ENCODE measurements at regions not wholly inside any gene's neighbourhood (a gene's known extent, or its start where the extent isn't known, plus 50 kb on each side); places are given as distances from the start of the nearest gene placed in this dataset.

- DNase-seq (ENCODE audit: low spot score) (peak; percentile 2), FAIRE-seq (no peak), ATAC-seq (peak; percentile 81)
- Histone ChIP-seq H3K9ac (ENCODE audit: insufficient read depth, low read depth, low read length) (no peak overlapping the region), H4K20me1 (ENCODE audit: insufficient read depth, low read length) (no peaks in the 10 kb centered on the region), H3K27me3 (ENCODE audit: control insufficient read depth in 1 of 2, insufficient read depth in 2 of 2, low read length in 2 of 2) (no peaks in the 10 kb centered on the region; a peak in 1 of 5 replicates), H3K27ac (ENCODE audit: extremely low read length, insufficient read depth, low read length) (no peak overlapping the region), H2AFZ (ENCODE audit: low read length) (no peak overlapping the region), H3K36me3 (replicated peaks in 1 of 2; ENCODE audit: control insufficient read depth in 1 of 2, insufficient read depth in 2 of 2, low read length in 2 of 2) (no peaks in the 10 kb centered on the region), H3K4me2 (ENCODE audit: low read depth, low read length) (no peak overlapping the region), H3K4me1 (ENCODE audit: insufficient read depth, low read length) (no peaks in the 10 kb centered on the region), H3K79me2 (ENCODE audit: insufficient read depth, low read length) (no peaks in the 10 kb centered on the region), H3K9me3 (ENCODE audit: low read length) (no peaks in the 10 kb centered on the region), H3K4me3 (replicated peaks in 1 of 3; ENCODE audit: insufficient read depth in 1 of 3, low read depth in 2 of 3, low read length in 3 of 3) (no peak overlapping the region)
- no peak for TF ChIP-seq ZSCAN25 (CRISPR knock-in tag; IDR thresholded peaks at IDR 0.05)
- no peak for TF ChIP-seq RAD51 (IDR thresholded peaks at IDR 0.05; ENCODE audit: borderline replicate concordance)
- peak; percentile 27 for TF ChIP-seq CTCF (CRISPR knock-in tag; IDR thresholded peaks at IDR 0.05)
- peak; percentile 66 for TF ChIP-seq STAG1 (CRISPR knock-in tag; IDR thresholded peaks at IDR 0.05)
- intact Hi-C loops (cut with micrococcal nuclease; ENCODE audit: unreplicated experiment): loop anchor here (2.0 kb wide), 1 partner anchor 747 kb away; no protein-coding TSS in a partner anchor
- no TSS peak for BruUV-seq (replicated peaks)
- WGBS (ENCODE audit: low lambda C conversion rate): 0% methylated on average over 1 of the region's 1 CpG
- POLR2A ChIA-PET: no interaction called here
- in situ Hi-C loops (cut with HindIII; ENCODE audit: extremely low pct_ligation_motif_present, low pct_unique_long_range_greater_than_20kb): no loop called here
- CTCF ChIA-PET (ENCODE audit: low intra/inter-chr PET ratio, low total read pairs): no interaction called here
Observed at GRCh38 chr4:59994118-59994517, 1206.0 kb upstream of the ADGRL3 start.

- no peak overlapping the region for H3K27ac ChIP-seq (ENCODE audit: extremely low read length, insufficient read depth, low read length)
- no peaks in the 10 kb centered on the region for H3K79me2 ChIP-seq (ENCODE audit: insufficient read depth, low read length)
- DNase-seq (ENCODE audit: low spot score) (no peak), FAIRE-seq (no peak), ATAC-seq (no peak)
- no peak overlapping the region for H3K4me3 ChIP-seq (replicated peaks in 1 of 3; ENCODE audit: insufficient read depth in 1 of 3, low read depth in 2 of 3, low read length in 3 of 3)
- POLR2A ChIA-PET: no interaction called here
- CTCF ChIA-PET (ENCODE audit: low intra/inter-chr PET ratio, low total read pairs): no interaction called here
- BruUV-seq (replicated peaks): no TSS peak
- H2AFZ ChIP-seq (ENCODE audit: low read length): no peak overlapping the region
- no peak overlapping the region for H3K4me2 ChIP-seq (ENCODE audit: low read depth, low read length)
- H3K27me3 ChIP-seq (ENCODE audit: control insufficient read depth in 1 of 2, insufficient read depth in 2 of 2, low read length in 2 of 2): no peaks in the 10 kb centered on the region
- intact Hi-C loops (cut with micrococcal nuclease; ENCODE audit: unreplicated experiment) (no loop called here), in situ Hi-C loops (cut with HindIII; ENCODE audit: extremely low pct_ligation_motif_present, low pct_unique_long_range_greater_than_20kb) (no loop called here)
- TF ChIP-seq CCDC6 (CRISPR knock-in tag; IDR thresholded peaks at IDR 0.05): no peak
- no peak for TF ChIP-seq ZNF891 (CRISPR knock-in tag; IDR thresholded peaks at IDR 0.05)
- TF ChIP-seq ARID4A (CRISPR knock-in tag; IDR thresholded peaks at IDR 0.05; ENCODE audit: borderline replicate concordance): no peak
- H4K20me1 ChIP-seq (ENCODE audit: insufficient read depth, low read length): no peaks in the 10 kb centered on the region
- no peaks in the 10 kb centered on the region for H3K4me1 ChIP-seq (ENCODE audit: insufficient read depth, low read length)
- no peaks in the 10 kb centered on the region for H3K9me3 ChIP-seq (ENCODE audit: low read length)
- H3K9ac ChIP-seq (ENCODE audit: insufficient read depth, low read depth, low read length): no peak overlapping the region
- no peaks in the 10 kb centered on the region for H3K36me3 ChIP-seq (replicated peaks in 1 of 2; ENCODE audit: control insufficient read depth in 1 of 2, insufficient read depth in 2 of 2, low read length in 2 of 2)
- 3% methylated on average over 3 of the region's 3 CpGs for WGBS (ENCODE audit: low lambda C conversion rate)
Observed at GRCh38 chr4:60002603-60003337, 1197.4 kb upstream of the ADGRL3 start.
